IMR-90 (cell line): ENCODE measurements at regions not wholly inside any gene's neighbourhood (a gene's known extent, or its start where the extent isn't known, plus 50 kb on each side); places are given as distances from the start of the nearest gene placed in this dataset.

Source experiments
- ATAC-seq: fragments of 200-7000 bp; cut with Tn5 transposase; 2 replicates; pipeline ENCODE4 v1.9.1; 2020; ENCODE audit warnings: low read depth, mild to moderate bottlenecking, moderate library complexity
- BruUV-seq: library from RNA; stranded (reverse); fragments of 400-500 nt; replicated peaks from 2 replicates; lab custom pipeline; 2021; lab: Mats Ljungman, UMichigan
- CTCF ChIA-PET: fragments of 300-600 bp; formaldehyde crosslinking; extraction: SDS; loops from one replicate; lab custom pipeline; 2021; ENCODE audit warnings: antibody characterized with exemption; lab: Yijun Ruan, JAX
- POLR2A ChIA-PET: fragments of 300-600 bp; sonication (Branson Sonifier 250); formaldehyde crosslinking; loops from one replicate; lab custom pipeline; 2022; ENCODE audit warnings: antibody characterized with exemption; ENCODE audit not compliant: unreplicated experiment; lab: Charles Lee
- DNase-seq: peaks from one replicate; pipeline ENCODE4 v3.0.0; 2013
- H2AFZ ChIP-seq: replicated peaks from 2 replicates; pipeline ENCODE3; 2013; ENCODE audit warnings: low read length, mild to moderate bottlenecking; ENCODE audit not compliant: poor library complexity
- H2AK5ac ChIP-seq: 2 replicates; pipeline ENCODE4 v1.6.1; 2013; ENCODE audit warnings: low read depth, low read length, inconsistent platforms
- H2AK9ac ChIP-seq: replicated peaks from 2 replicates; pipeline ENCODE3; 2013; ENCODE audit warnings: mild to moderate bottlenecking, low read depth, low read length, moderate library complexity; ENCODE audit not compliant: poor library complexity
- H2BK120ac ChIP-seq: 2 replicates; pipeline ENCODE4 v1.6.1; 2013; ENCODE audit warnings: low read depth, low read length, inconsistent platforms
- H2BK15ac ChIP-seq: 3 replicates; pipeline ENCODE4 v1.6.1; 2013; ENCODE audit warnings: low read depth, low read length, inconsistent platforms
- H2BK20ac ChIP-seq: 2 replicates; pipeline ENCODE4 v1.6.1; 2013; ENCODE audit warnings: low read depth, mild to moderate bottlenecking, inconsistent platforms, low read length, moderate library complexity
- H2BK5ac ChIP-seq: 2 replicates; pipeline ENCODE4 v1.6.1; 2013; ENCODE audit warnings: mild to moderate bottlenecking, low read depth, low read length, inconsistent platforms; ENCODE audit not compliant: poor library complexity, severe bottlenecking
- H3K14ac ChIP-seq: replicated peaks from 2 replicates; pipeline ENCODE4 v1.6.1; 2013; ENCODE audit warnings: low read depth, low read length, inconsistent platforms
- H3K18ac ChIP-seq: 2 replicates; pipeline ENCODE4 v1.6.1; 2013; ENCODE audit warnings: low read depth, low read length, control low read depth
- H3K23ac ChIP-seq: 2 replicates; pipeline ENCODE4 v1.6.1; 2013; ENCODE audit warnings: low read depth, low read length, inconsistent platforms
- H3K27ac ChIP-seq: 2 replicates; pipeline ENCODE4 v1.5.1; 2013; ENCODE audit warnings: mild to moderate bottlenecking, control low read depth, low read length; ENCODE audit not compliant: insufficient read depth
- H3K27me3 ChIP-seq: 2 replicates; pipeline ENCODE4 v1.6.1; 2013; ENCODE audit warnings: low read length; ENCODE audit not compliant: control insufficient read depth, insufficient read depth
- H3K36me3 ChIP-seq: 2 replicates; pipeline ENCODE4 v1.6.1; 2013; ENCODE audit warnings: low read length, mixed read lengths; ENCODE audit not compliant: control insufficient read depth, insufficient read depth
- H3K4ac ChIP-seq: 2 replicates; pipeline ENCODE4 v1.6.1; 2013; ENCODE audit warnings: low read depth, low read length, inconsistent platforms
- H3K4me1 ChIP-seq: 2 replicates; pipeline ENCODE4 v1.6.1; 2013; ENCODE audit warnings: low read length, mixed read lengths; ENCODE audit not compliant: control insufficient read depth, insufficient read depth
- H3K4me2 ChIP-seq: 2 replicates; pipeline ENCODE4 v1.6.1; 2013; ENCODE audit warnings: low read depth, mild to moderate bottlenecking, control low read depth, low read length, moderate library complexity
- H3K4me3 ChIP-seq: 2 replicates; pipeline ENCODE4 v1.5.1; 2013; ENCODE audit warnings: low read depth, mild to moderate bottlenecking, control low read depth, low read length, moderate library complexity; ENCODE audit not compliant: insufficient read depth
- H3K56ac ChIP-seq: 2 replicates; pipeline ENCODE4 v1.6.1; 2013; ENCODE audit warnings: low read length, inconsistent platforms; ENCODE audit not compliant: insufficient read depth; ENCODE audit errors: extremely low read depth
- H3K79me1 ChIP-seq, 2 experiments: 2 replicates each; pipeline ENCODE4 v1.6.1; 2013; ENCODE audit warnings: low read length in 2 of 2, inconsistent platforms in 1 of 2, low read depth in 1 of 2
- H3K9ac ChIP-seq: 2 replicates; pipeline ENCODE4 v1.6.1; 2013; ENCODE audit warnings: low read depth, low read length, control low read depth
- H3K9me1 ChIP-seq: 2 replicates; pipeline ENCODE4 v1.6.1; 2013; ENCODE audit warnings: low read length, inconsistent platforms; ENCODE audit not compliant: insufficient read depth
- H3K9me3 ChIP-seq: 2 replicates; pipeline ENCODE4 v1.6.1; 2013; ENCODE audit warnings: low read length; ENCODE audit not compliant: control insufficient read depth, insufficient read depth
- H4K20me1 ChIP-seq: 2 replicates; pipeline ENCODE4 v1.6.1; 2013; ENCODE audit warnings: low read length, inconsistent platforms; ENCODE audit not compliant: insufficient read depth
- H4K5ac ChIP-seq: 2 replicates; pipeline ENCODE4 v1.6.1; 2013; ENCODE audit warnings: mild to moderate bottlenecking, low read depth, low read length, control low read depth
- H4K8ac ChIP-seq, 2 experiments: 2 replicates each; pipeline ENCODE4 v1.6.1; 2013; ENCODE audit warnings: low read depth in 2 of 2, low read length in 2 of 2, control low read depth in 1 of 2, inconsistent platforms in 1 of 2
- H4K91ac ChIP-seq: 2 replicates; pipeline ENCODE4 v1.6.1; 2013; ENCODE audit warnings: low read depth, low read length, inconsistent platforms; ENCODE audit not compliant: insufficient read depth
- CHD1 ChIP-seq: IDR thresholded peaks from 2 replicates; pipeline ENCODE4 v1.6.1; 2012; ENCODE audit warnings: low read depth, low read length, improper control_type of control experiment
- CTCF ChIP-seq: conservative IDR thresholded peaks from 2 replicates; pipeline ENCODE4 v1.5.1; 2012; ENCODE audit warnings: mild to moderate bottlenecking, low read depth, low read length, improper control_type of control experiment
- MAFK ChIP-seq: IDR thresholded peaks from 2 replicates; pipeline ENCODE4 v1.6.1; 2012; ENCODE audit warnings: low read depth, low read length, improper control_type of control experiment
- NFE2L2 ChIP-seq: fragments of 150-350 bp; IDR thresholded peaks from 2 replicates; pipeline ENCODE4 v1.6.1; 2016; ENCODE audit warnings: low read depth, mild to moderate bottlenecking, low read length
- RFX5 ChIP-seq: IDR thresholded peaks from 2 replicates; pipeline ENCODE4 v1.8.0; 2012; ENCODE audit warnings: low read depth, mild to moderate bottlenecking, low read length, moderate library complexity
- SMC3 ChIP-seq: fragments of 150-350 bp; IDR thresholded peaks from 2 replicates; pipeline ENCODE4 v1.6.1; 2016; ENCODE audit warnings: low read depth, mild to moderate bottlenecking, antibody characterized with exemption, low read length, moderate library complexity
- USF2 ChIP-seq: fragments of 150-350 bp; IDR thresholded peaks from 2 replicates; pipeline ENCODE4 v1.6.1; 2017; ENCODE audit warnings: mild to moderate bottlenecking, antibody characterized with exemption, low read length, low read depth
- WGBS, 2 experiments: methylation state at CpG; one replicate each; pipeline versions ENCODE4 v1.1.5 to v1.1.7; 2013; ENCODE audit warnings: missing lambda C conversion rate in 2 of 2; ENCODE audit not compliant: insufficient read length in 1 of 2; ENCODE audit errors: extremely low coverage in 2 of 2; 5-methylcytosine and 5-hydroxymethylcytosine counted together
- dilution Hi-C: fragments of 300-500 bp; cut with HindIII; formaldehyde crosslinking; loops from one replicate; pipeline ENCODE4 v1.14.3; 2018; ENCODE audit warnings: low sequenced_read_pairs; ENCODE audit not compliant: unreplicated experiment
- in situ Hi-C: fragments of 300-500 bp; cut with MboI; formaldehyde crosslinking; loops from 3 replicates; pipeline ENCODE4 v1.14.3; 2019; ENCODE audit warnings: low sequenced_read_pairs, inconsistent platforms, mixed read lengths
- intact Hi-C: fragments of 100-400 bp; cut with micrococcal nuclease; formaldehyde crosslinking; loops from 2 replicates; pipeline ENCODE4 v1.10.0; 2022

- Histone ChIP-seq H3K27me3 (peaks cover 16% of the 10 kb centered on the region), H2AK9ac (no peak overlapping the region), H2BK20ac (no peak overlapping the region), H3K18ac (no peak overlapping the region), H3K56ac (no peak overlapping the region), H3K36me3 (no peaks in the 10 kb centered on the region), H2BK15ac (no peak overlapping the region), H3K4ac (no peak overlapping the region), H3K4me1 (peaks cover 5% of the 10 kb centered on the region; the same call in 1 of the 2 replicates), H4K20me1 (no peaks in the 10 kb centered on the region), H4K5ac (no peak overlapping the region), H3K9ac (no peak overlapping the region), H3K4me3 (no peak overlapping the region), H3K4me2 (no peak overlapping the region), H3K9me3 (no peaks in the 10 kb centered on the region), H2AK5ac (no peak overlapping the region), H4K8ac (no peak overlapping the region), H2AFZ (no peak overlapping the region), H2BK5ac (no peak overlapping the region), H3K27ac (no peak overlapping the region), H3K79me1 (no peaks in the 10 kb centered on the region), H3K9me1 (no peaks in the 10 kb centered on the region), H3K23ac (no peak overlapping the region), H3K14ac (no peak overlapping the region), H4K91ac (no peak overlapping the region), H2BK120ac (no peak overlapping the region)
- WGBS, 2 experiments, result 66% methylated on average over 3 of the region's 4 CpGs; no CpG with 5 or more reads in 1 of the 2 experiments
- dilution Hi-C loops, result no loop called here
- in situ Hi-C loops, result no loop called here
- no peak for ATAC-seq
- POLR2A ChIA-PET, result no interaction called here
- intact Hi-C loops, result no loop called here
- no peak for TF ChIP-seq RFX5
- TF ChIP-seq CHD1, result no peak
- TF ChIP-seq MAFK, result no peak
- no peak for TF ChIP-seq USF2
- no peak for TF ChIP-seq SMC3
- no peak for TF ChIP-seq NFE2L2
- TF ChIP-seq CTCF, result no peak
- CTCF ChIA-PET, result no interaction called here
- BruUV-seq, result no TSS peak
- no peak for DNase-seq
Observed at GRCh38 chr20:10134176-10134575, 84.5 kb upstream of the SNAP25 start.
